Gastroesophageal sphincter (tissue), 3 donors: ENCODE measurements at regions not wholly inside any gene's neighbourhood (a gene's known extent, or its start where the extent isn't known, plus 50 kb on each side); places are given as distances from the start of the nearest gene placed in this dataset.

Experiments
- EP300 ChIP-seq: sonication (generic); formaldehyde crosslinking; IDR thresholded peaks from one replicate; pipeline ENCODE4 v1.6.1; 2017; ENCODE audit warnings: antibody characterized with exemption, mild to moderate bottlenecking
- POLR2A ChIP-seq, 2 donors: fragments of 450-650 bp; IDR thresholded peaks; one replicate each; pipeline ENCODE4 v1.6.1; 2017; ENCODE audit warnings: antibody characterized with exemption in 2 of 2, mild to moderate bottlenecking in 2 of 2, moderate library complexity in 1 of 2
- POLR2AphosphoS5 ChIP-seq: sonication (generic); formaldehyde crosslinking; IDR thresholded peaks from one replicate; pipeline ENCODE4 v1.6.1; 2017; ENCODE audit warnings: antibody characterized with exemption
- TF ChIP-seq, protein P1 (sequence below), 4 experiments: fragments of 200-600 bp in 2 of 4; fragments of 450-650 bp in 2 of 4; sonication (generic) in 1 of 4; IDR thresholded peaks; one replicate each; pipeline ENCODE4 v1.5.1; 2017 to 2019; ENCODE audit warnings: antibody characterized with exemption in 4 of 4, mild to moderate bottlenecking in 2 of 4, moderate library complexity in 2 of 4

DNA sequence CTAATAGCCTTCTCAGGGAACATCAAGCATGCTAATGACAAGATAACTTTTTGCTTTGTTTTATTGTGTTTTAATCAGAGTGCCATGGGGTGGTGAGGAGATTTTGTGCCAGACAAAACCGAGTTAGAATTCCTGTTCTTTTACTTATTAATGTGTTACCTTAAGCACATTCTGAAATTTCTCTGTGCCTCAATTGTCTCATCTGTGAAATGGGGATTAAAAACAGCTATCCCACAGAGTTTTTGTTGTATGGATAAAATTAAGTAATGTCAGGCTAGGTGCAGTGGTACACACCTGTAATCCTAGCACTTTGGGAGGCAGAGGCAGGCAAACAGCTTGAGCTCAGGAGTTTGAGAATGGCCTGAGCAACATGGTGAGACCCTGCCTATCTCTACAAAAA is 138.0 kb downstream of the PROX1 start:
- TF ChIP-seq POLR2A (IDR thresholded peaks at IDR 0.05) (no peak), POLR2AphosphoS5 (no peak), EP300 (no peak)
- TF ChIP-seq, protein P1, sequence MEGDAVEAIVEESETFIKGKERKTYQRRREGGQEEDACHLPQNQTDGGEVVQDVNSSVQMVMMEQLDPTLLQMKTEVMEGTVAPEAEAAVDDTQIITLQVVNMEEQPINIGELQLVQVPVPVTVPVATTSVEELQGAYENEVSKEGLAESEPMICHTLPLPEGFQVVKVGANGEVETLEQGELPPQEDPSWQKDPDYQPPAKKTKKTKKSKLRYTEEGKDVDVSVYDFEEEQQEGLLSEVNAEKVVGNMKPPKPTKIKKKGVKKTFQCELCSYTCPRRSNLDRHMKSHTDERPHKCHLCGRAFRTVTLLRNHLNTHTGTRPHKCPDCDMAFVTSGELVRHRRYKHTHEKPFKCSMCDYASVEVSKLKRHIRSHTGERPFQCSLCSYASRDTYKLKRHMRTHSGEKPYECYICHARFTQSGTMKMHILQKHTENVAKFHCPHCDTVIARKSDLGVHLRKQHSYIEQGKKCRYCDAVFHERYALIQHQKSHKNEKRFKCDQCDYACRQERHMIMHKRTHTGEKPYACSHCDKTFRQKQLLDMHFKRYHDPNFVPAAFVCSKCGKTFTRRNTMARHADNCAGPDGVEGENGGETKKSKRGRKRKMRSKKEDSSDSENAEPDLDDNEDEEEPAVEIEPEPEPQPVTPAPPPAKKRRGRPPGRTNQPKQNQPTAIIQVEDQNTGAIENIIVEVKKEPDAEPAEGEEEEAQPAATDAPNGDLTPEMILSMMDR (IDR thresholded peaks at IDR 0.05) = no peak
